ENCODE measurements at regions not wholly inside any gene's neighbourhood (a gene's known extent, or its start where the extent isn't known, plus 50 kb on each side); places are given as distances from the start of the nearest gene placed in this dataset.

- CTCF ChIA-PET = interaction anchor here (1.0 kb wide), 1 partner anchor 47 kb away, joined by 3 read pairs; no protein-coding TSS in a partner anchor
- peaks cover 23% of the 10 kb centered on the region for H3K36me3 Mint-ChIP-seq
Observed at GRCh38 chr7:153005750-153006435, 246.3 kb downstream of the ACTR3B start.

DNA sequence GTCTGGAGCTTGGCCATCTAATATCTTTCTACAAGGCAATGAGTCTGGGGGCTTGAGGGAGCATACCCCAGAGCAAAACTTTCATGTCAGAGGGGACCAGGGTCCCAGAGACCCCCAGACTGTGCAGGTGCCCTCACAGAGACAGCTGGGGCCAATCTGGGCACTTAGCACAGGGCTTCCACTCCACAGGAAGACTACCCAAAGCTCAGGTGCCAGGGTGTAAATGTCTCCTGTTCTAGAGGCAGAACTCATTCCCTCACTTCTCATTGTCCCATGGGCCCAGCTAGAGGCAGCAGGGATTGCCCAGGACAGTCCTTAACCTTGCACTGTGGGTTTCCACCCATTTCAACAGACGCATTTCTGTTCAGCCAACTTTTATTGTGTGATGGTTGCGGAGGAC, 246.9 kb downstream of the ACTR3B start:
- H3K9me3 Mint-ChIP-seq = peaks cover 23% of the 10 kb centered on the region
- H3K27me3 Mint-ChIP-seq (ENCODE audit: low read depth) = peaks cover 23% of the 10 kb centered on the region
- H3K36me3 Mint-ChIP-seq = peaks cover 18% of the 10 kb centered on the region
- POLR2A ChIA-PET = no interaction called here
- no peak for ATAC-seq
- no peak overlapping the region for H3K4me3 Mint-ChIP-seq
- CTCF ChIA-PET = interaction anchor here (1.0 kb wide), 1 partner anchor 47 kb away, joined by 3 read pairs; no protein-coding TSS in a partner anchor
- DNase-seq (ENCODE audit: low spot score) = no peak
- H3K27ac Mint-ChIP-seq = no peak overlapping the region
- peaks cover 28% of the 10 kb centered on the region for H3K4me1 Mint-ChIP-seq
- TF ChIP-seq ZNF121 (CRISPR knock-in tag; IDR thresholded peaks at IDR 0.05) (no peak), OVOL2 (CRISPR knock-in tag; IDR thresholded peaks at IDR 0.05; ENCODE audit: borderline replicate concordance) (no peak), SMAD4 (CRISPR knock-in tag; IDR thresholded peaks at IDR 0.05) (no peak), STAT6 (CRISPR knock-in tag; conservative IDR thresholded peaks at IDR 0.05; ENCODE audit: low read depth) (no peak), NR2C2 (CRISPR knock-in tag; IDR thresholded peaks at IDR 0.05) (no peak), EMX1 (CRISPR knock-in tag; IDR thresholded peaks at IDR 0.05) (no peak), TEAD4 (CRISPR knock-in tag; IDR thresholded peaks at IDR 0.05) (no peak), ZSCAN18 (CRISPR knock-in tag; IDR thresholded peaks at IDR 0.05) (no peak), FOXJ3 (CRISPR knock-in tag; IDR thresholded peaks at IDR 0.05; ENCODE audit: borderline replicate concordance) (no peak), GTF2I (CRISPR knock-in tag; conservative IDR thresholded peaks at IDR 0.05) (no peak), ELF4 (CRISPR knock-in tag; IDR thresholded peaks at IDR 0.05; ENCODE audit: low read depth) (no peak), ESRRA (CRISPR knock-in tag; IDR thresholded peaks at IDR 0.05; ENCODE audit: borderline replicate concordance) (no peak), ZNF671 (CRISPR knock-in tag; IDR thresholded peaks at IDR 0.05) (no peak)
- TF ChIP-seq, protein P1, sequence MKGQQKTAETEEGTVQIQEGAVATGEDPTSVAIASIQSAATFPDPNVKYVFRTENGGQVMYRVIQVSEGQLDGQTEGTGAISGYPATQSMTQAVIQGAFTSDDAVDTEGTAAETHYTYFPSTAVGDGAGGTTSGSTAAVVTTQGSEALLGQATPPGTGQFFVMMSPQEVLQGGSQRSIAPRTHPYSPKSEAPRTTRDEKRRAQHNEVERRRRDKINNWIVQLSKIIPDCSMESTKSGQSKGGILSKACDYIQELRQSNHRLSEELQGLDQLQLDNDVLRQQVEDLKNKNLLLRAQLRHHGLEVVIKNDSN (CRISPR knock-in tag; IDR thresholded peaks at IDR 0.05) = no peak
- TF ChIP-seq, protein P2, sequence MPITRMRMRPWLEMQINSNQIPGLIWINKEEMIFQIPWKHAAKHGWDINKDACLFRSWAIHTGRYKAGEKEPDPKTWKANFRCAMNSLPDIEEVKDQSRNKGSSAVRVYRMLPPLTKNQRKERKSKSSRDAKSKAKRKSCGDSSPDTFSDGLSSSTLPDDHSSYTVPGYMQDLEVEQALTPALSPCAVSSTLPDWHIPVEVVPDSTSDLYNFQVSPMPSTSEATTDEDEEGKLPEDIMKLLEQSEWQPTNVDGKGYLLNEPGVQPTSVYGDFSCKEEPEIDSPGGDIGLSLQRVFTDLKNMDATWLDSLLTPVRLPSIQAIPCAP (CRISPR knock-in tag; IDR thresholded peaks at IDR 0.05) = no peak
- TF ChIP-seq, protein P3, sequence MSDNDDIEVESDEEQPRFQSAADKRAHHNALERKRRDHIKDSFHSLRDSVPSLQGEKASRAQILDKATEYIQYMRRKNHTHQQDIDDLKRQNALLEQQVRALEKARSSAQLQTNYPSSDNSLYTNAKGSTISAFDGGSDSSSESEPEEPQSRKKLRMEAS (CRISPR knock-in tag; IDR thresholded peaks at IDR 0.05) = no peak

More at GRCh38 chr7:153005750-153006435, 246.3 kb downstream of the ACTR3B start:
- Mint-ChIP-seq H3K27ac (no peak overlapping the region), H3K27me3 (ENCODE audit: low read depth) (peaks cover 26% of the 10 kb centered on the region), H3K4me1 (peaks cover 28% of the 10 kb centered on the region), H3K9me3 (peaks cover 23% of the 10 kb centered on the region), H3K4me3 (no peak overlapping the region)
- ATAC-seq = no peak
- TF ChIP-seq ZMAT4 (CRISPR knock-in tag; IDR thresholded peaks at IDR 0.05) (no peak), NFATC4 (CRISPR knock-in tag; IDR thresholded peaks at IDR 0.05) (no peak), ERG (CRISPR knock-in tag; IDR thresholded peaks at IDR 0.05) (no peak), JUN (CRISPR knock-in tag; IDR thresholded peaks at IDR 0.05) (no peak), TEAD4 (CRISPR knock-in tag; IDR thresholded peaks at IDR 0.05) (no peak), ZBTB21 (CRISPR knock-in tag; IDR thresholded peaks at IDR 0.05; ENCODE audit: borderline replicate concordance) (no peak), GTF2I (CRISPR knock-in tag; conservative IDR thresholded peaks at IDR 0.05) (no peak), GABPB1 (CRISPR knock-in tag; IDR thresholded peaks at IDR 0.05) (no peak)
- TF ChIP-seq, protein P4, sequence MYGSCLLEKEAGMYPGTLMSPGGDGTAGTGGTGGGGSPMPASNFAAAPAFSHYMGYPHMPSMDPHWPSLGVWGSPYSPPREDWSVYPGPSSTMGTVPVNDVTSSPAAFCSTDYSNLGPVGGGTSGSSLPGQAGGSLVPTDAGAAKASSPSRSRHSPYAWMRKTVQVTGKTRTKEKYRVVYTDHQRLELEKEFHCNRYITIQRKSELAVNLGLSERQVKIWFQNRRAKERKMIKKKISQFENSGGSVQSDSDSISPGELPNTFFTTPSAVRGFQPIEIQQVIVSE (CRISPR knock-in tag; IDR thresholded peaks at IDR 0.05; ENCODE audit: borderline replicate concordance) = no peak
- TF ChIP-seq, protein P5, sequence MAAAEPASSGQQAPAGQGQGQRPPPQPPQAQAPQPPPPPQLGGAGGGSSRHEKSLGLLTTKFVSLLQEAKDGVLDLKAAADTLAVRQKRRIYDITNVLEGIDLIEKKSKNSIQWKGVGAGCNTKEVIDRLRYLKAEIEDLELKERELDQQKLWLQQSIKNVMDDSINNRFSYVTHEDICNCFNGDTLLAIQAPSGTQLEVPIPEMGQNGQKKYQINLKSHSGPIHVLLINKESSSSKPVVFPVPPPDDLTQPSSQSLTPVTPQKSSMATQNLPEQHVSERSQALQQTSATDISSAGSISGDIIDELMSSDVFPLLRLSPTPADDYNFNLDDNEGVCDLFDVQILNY (CRISPR knock-in tag; IDR thresholded peaks at IDR 0.05) = no peak
- POLR2A ChIA-PET = no interaction called here
- no peak for DNase-seq (ENCODE audit: low spot score)

All from WTC11 (cell line).